Memory B cell (primary cell): ENCODE measurements at regions not wholly inside any gene's neighbourhood (a gene's known extent, or its start where the extent isn't known, plus 50 kb on each side); places are given as distances from the start of the nearest gene placed in this dataset.

Source experiments
- ATAC-seq: fragments of 150-1000 bp; cut with Tn5 transposase; 2 replicates; pipeline ENCODE4 v1.10.0; 2021; ENCODE audit warnings: low read depth, mild to moderate bottlenecking, moderate library complexity
- DNase-seq, 2 donors: peaks; one replicate each; pipeline ENCODE4 v3.0.0; 2022; ENCODE audit warnings: low spot score in 2 of 2
- H3K27ac Mint-ChIP-seq: one replicate; pipeline ENCODE4 v1.8.0; 2022; ENCODE audit warnings: mild to moderate bottlenecking, moderate library complexity, mixed read lengths
- H3K27me3 Mint-ChIP-seq: one replicate; pipeline ENCODE4 v1.8.0; 2022; ENCODE audit warnings: mixed read lengths
- H3K36me3 Mint-ChIP-seq: one replicate; pipeline ENCODE4 v1.8.0; 2022; ENCODE audit warnings: mild to moderate bottlenecking, mixed read lengths
- H3K4me1 Mint-ChIP-seq: one replicate; pipeline ENCODE4 v1.8.0; 2022; ENCODE audit warnings: mixed read lengths
- H3K4me3 Mint-ChIP-seq: one replicate; pipeline ENCODE4 v1.8.0; 2022; ENCODE audit warnings: mild to moderate bottlenecking, moderate library complexity, mixed read lengths
- H3K9me3 Mint-ChIP-seq: one replicate; pipeline ENCODE4 v1.8.0; 2022; ENCODE audit warnings: mixed read lengths

DNA sequence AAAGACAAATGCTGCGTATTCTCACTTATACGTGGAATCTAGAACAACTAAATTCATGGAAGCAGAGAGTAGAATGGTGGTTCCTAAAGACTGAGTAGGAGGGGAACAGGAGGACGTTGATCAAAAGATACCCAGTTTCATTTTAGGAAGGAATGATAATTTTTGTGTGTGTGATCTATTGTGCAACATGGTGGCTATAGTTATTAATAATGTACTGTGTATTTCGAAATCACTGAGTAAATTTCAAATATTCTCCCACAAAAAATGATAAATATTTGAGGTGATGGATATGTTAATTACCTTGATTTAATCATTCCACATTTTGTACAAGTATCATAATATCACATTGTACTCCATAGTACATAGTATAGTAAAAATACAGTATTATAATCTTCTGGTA is 187.5 kb downstream of the MOXD1 start:
- Mint-ChIP-seq H3K27me3 (peaks cover 8% of the 10 kb centered on the region), H3K4me1 (no peaks in the 10 kb centered on the region), H3K36me3 (no peaks in the 10 kb centered on the region), H3K4me3 (no peak overlapping the region), H3K27ac (no peak overlapping the region), H3K9me3 (no peaks in the 10 kb centered on the region)
- no peak for DNase-seq
- no peak for ATAC-seq

GRCh38 chr6:132213191-132213590 is 188.1 kb downstream of the MOXD1 start:
- Mint-ChIP-seq H3K4me1 (no peaks in the 10 kb centered on the region), H3K9me3 (no peaks in the 10 kb centered on the region), H3K4me3 (no peak overlapping the region), H3K36me3 (no peaks in the 10 kb centered on the region), H3K27ac (no peak overlapping the region), H3K27me3 (peaks cover 8% of the 10 kb centered on the region)
- DNase-seq (no peak), ATAC-seq (no peak)

DNA sequence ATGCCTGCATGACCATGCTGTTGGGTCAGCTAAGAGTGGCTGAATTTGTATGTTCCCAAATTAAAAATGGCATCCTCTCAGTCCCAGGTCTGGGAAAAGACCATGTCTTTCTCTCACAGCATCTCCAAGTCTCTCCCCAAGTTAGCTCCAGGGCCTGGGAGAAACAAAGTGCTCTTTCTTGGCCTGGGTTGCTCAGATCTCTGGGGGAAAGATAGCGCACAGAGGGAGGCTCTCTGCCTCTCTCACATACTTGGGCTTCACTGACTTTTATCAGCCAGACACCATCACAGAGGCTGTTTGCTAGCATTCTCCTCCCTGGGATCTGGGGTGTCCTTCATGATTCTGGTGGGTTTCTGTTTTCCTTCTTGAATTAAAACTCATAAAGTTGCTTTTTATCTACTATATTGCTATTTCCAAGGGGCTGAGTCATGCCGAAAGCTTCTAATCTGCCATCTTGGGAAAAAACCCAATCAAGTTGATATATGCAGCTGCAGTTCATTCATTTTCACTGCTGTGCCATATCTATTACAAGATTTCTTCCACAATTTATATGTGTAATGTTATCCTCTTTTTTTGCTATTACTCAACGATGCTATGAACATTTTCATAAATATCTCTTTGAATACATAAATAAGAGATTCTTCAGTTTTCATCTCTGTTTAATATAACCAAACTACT is 190.2 kb downstream of the MOXD1 start:
- Mint-ChIP-seq H3K36me3 (no peaks in the 10 kb centered on the region), H3K9me3 (no peaks in the 10 kb centered on the region), H3K4me3 (no peak overlapping the region)

GRCh38 chr6:132209351-132209750 is 191.9 kb downstream of the MOXD1 start:
- no peak overlapping the region for H3K27ac Mint-ChIP-seq
- H3K4me3 Mint-ChIP-seq = no peak overlapping the region
- ATAC-seq (no peak), DNase-seq (no peak)
- H3K27me3 Mint-ChIP-seq = peaks cover 7% of the 10 kb centered on the region
- no peaks in the 10 kb centered on the region for H3K9me3 Mint-ChIP-seq
- no peaks in the 10 kb centered on the region for H3K36me3 Mint-ChIP-seq
- H3K4me1 Mint-ChIP-seq = no peaks in the 10 kb centered on the region

More for the DNA sequence above, 190.2 kb downstream of the MOXD1 start:
- Mint-ChIP-seq H3K4me1 (no peaks in the 10 kb centered on the region), H3K27me3 (peaks cover 8% of the 10 kb centered on the region), H3K27ac (no peak overlapping the region)
- DNase-seq (no peak), ATAC-seq (no peak)

DNA sequence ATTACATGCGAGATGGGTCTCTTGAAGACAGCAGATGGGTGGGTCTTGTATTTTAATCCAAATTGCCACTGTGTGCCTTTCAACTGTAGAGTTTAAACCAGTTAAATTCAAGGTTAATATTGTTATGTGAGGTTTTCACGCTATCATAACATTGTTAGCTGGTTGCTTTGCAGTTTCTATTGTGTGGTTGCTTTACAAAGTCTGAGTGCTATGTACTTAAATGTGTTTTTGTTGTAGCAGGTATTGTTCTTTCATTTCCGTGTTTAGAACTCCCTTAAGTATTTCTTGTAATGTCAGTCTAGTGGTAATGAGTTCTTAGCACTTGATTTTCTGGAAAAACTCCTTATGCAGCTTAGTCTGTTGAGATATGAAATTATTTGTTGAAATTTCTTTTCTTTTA is 193.3 kb downstream of the MOXD1 start:
- DNase-seq (no peak), ATAC-seq (no peak)
- no peaks in the 10 kb centered on the region for H3K4me1 Mint-ChIP-seq
- H3K4me3 Mint-ChIP-seq = no peak overlapping the region
- no peaks in the 10 kb centered on the region for H3K9me3 Mint-ChIP-seq
- no peak overlapping the region for H3K27ac Mint-ChIP-seq
- no peaks in the 10 kb centered on the region for H3K36me3 Mint-ChIP-seq
- H3K27me3 Mint-ChIP-seq = peaks cover 8% of the 10 kb centered on the region

DNA sequence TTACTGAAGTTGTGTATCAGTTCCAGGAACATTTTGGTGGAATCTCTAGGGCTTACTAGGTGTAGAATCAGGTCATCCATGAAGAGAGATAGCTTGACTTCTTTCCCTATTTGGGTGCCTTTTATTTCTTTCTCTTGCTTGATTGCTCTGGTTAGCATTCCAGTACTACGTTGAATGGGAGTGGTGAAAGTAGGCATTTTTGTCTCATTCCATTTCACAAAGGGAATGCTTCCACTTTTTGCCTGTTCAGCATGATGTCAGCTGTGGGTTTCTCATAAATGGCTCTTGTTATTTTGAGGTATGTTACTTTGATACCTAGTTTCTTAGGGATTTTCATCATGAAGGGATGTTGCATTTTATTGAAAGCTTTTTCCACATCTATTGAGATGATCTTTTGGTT is 195.3 kb downstream of the MOXD1 start:
- ATAC-seq (no peak), DNase-seq (no peak)
- no peaks in the 10 kb centered on the region for H3K4me1 Mint-ChIP-seq
- peaks cover 8% of the 10 kb centered on the region for H3K27me3 Mint-ChIP-seq
- no peaks in the 10 kb centered on the region for H3K9me3 Mint-ChIP-seq
- H3K4me3 Mint-ChIP-seq = no peak overlapping the region
- H3K27ac Mint-ChIP-seq = no peak overlapping the region
- no peaks in the 10 kb centered on the region for H3K36me3 Mint-ChIP-seq

DNA sequence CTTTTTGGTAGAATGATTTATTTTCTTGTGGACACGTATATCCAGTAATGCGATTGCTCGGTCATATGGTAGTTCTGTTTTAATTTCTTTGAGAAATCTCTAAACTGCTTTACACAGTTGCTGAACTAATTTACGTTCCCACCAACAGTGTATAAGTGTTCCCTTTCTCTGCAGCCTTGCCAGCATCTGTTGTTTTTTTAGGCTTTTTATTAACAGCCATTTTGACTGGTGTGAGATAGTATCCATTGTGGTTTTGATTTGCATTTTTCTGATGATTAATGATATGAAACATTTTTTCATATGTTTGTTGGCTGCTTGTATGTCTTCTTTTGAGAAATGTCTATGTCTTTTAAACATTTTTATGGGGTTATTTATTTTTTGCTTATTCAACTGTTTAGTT is 196.7 kb downstream of the MOXD1 start:
- Mint-ChIP-seq H3K36me3 (no peaks in the 10 kb centered on the region), H3K9me3 (no peaks in the 10 kb centered on the region), H3K4me1 (no peaks in the 10 kb centered on the region), H3K27ac (no peak overlapping the region), H3K27me3 (peaks cover 4% of the 10 kb centered on the region), H3K4me3 (no peak overlapping the region)
- ATAC-seq = no peak
- no peak for DNase-seq

GRCh38 chr6:132202574-132202973 is 198.7 kb downstream of the MOXD1 start:
- Mint-ChIP-seq H3K4me3 (no peak overlapping the region), H3K27me3 (peaks cover 2% of the 10 kb centered on the region), H3K9me3 (no peaks in the 10 kb centered on the region), H3K27ac (no peak overlapping the region), H3K36me3 (no peaks in the 10 kb centered on the region), H3K4me1 (no peaks in the 10 kb centered on the region)
- ATAC-seq (no peak), DNase-seq (no peak)

- H3K4me1 Mint-ChIP-seq = no peaks in the 10 kb centered on the region
- no peak for DNase-seq
- no peak overlapping the region for H3K27ac Mint-ChIP-seq
- H3K9me3 Mint-ChIP-seq = no peaks in the 10 kb centered on the region
- peaks cover 3% of the 10 kb centered on the region for H3K27me3 Mint-ChIP-seq
- H3K36me3 Mint-ChIP-seq = no peaks in the 10 kb centered on the region
- H3K4me3 Mint-ChIP-seq = no peak overlapping the region
- ATAC-seq = no peak
Observed at GRCh38 chr6:132199343-132199742, 201.9 kb downstream of the MOXD1 start.

DNA sequence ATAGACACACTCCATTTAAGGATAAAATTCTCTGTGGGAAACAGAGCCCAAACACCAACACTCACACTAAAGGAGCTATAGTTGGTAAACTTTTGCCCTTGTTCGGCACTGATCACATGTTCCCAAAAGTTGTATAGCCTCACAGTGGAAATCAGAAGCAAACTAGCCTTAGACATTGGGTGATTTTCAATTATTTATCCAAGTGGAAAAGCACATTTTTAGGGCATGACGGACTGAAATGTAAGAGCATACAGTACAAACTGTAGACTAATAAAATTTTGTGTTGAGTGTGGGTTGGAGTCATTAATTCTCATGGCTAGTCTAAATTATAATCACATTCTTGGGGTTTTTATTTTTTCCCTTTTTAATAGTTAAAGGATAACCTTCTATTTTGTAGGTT is 202.4 kb downstream of the MOXD1 start:
- DNase-seq (no peak), ATAC-seq (no peak)
- H3K27ac Mint-ChIP-seq = no peak overlapping the region
- peaks cover 1% of the 10 kb centered on the region for H3K27me3 Mint-ChIP-seq
- H3K4me3 Mint-ChIP-seq = no peak overlapping the region
- H3K4me1 Mint-ChIP-seq = no peaks in the 10 kb centered on the region
- no peaks in the 10 kb centered on the region for H3K9me3 Mint-ChIP-seq
- no peaks in the 10 kb centered on the region for H3K36me3 Mint-ChIP-seq

- Mint-ChIP-seq H3K27ac (no peak overlapping the region), H3K27me3 (peaks cover 1% of the 10 kb centered on the region), H3K4me3 (no peak overlapping the region), H3K9me3 (no peaks in the 10 kb centered on the region), H3K4me1 (no peaks in the 10 kb centered on the region), H3K36me3 (no peaks in the 10 kb centered on the region)
- ATAC-seq (no peak), DNase-seq (no peak)
Observed at GRCh38 chr6:132198040-132198439, 203.2 kb downstream of the MOXD1 start.

DNA sequence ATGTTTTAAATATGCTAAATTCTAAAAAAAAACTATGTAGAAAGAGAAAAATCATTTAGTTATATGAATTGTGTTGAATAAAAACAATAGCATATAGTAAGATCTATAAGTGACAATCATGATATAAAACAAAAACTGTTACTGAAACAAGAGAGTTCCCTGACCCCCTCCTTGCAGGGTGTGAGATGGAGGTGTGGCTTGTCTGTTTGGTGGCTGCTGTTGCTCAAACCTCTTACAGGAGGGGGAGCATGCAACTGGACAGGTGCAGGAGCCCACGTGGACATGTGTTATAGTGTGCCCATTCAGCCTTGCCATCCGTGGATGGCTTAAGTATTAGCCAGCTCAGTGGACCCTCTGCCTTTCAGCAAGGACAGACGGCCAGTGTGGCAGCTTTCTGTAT is 206.7 kb downstream of the MOXD1 start:
- no peaks in the 10 kb centered on the region for H3K9me3 Mint-ChIP-seq
- H3K36me3 Mint-ChIP-seq = no peaks in the 10 kb centered on the region
- ATAC-seq (no peak), DNase-seq (no peak)
- no peaks in the 10 kb centered on the region for H3K4me1 Mint-ChIP-seq
- no peak overlapping the region for H3K27ac Mint-ChIP-seq
- H3K4me3 Mint-ChIP-seq = no peak overlapping the region
- peaks cover 1% of the 10 kb centered on the region for H3K27me3 Mint-ChIP-seq

DNA sequence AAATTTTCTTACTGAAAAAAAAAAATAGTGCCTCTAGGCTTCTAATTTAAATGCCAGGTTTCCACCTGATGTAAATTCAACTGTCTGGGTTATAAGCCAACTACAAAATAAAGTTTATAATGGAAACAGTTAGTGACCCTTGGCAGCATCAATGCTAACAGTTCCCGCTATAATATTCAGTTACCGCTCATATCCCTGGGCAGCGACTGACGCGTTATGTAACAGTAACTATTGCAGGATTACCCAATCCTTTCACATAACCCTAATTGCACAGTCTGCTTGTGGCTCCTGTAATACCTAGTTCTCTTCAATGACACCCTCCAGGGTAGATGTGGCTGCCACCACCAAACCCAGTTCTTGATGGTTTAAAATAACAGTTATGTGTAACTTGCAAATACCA is 208.6 kb downstream of the MOXD1 start:
- Mint-ChIP-seq H3K9me3 (no peaks in the 10 kb centered on the region), H3K27ac (no peak overlapping the region), H3K27me3 (peaks cover 1% of the 10 kb centered on the region), H3K4me1 (no peaks in the 10 kb centered on the region), H3K36me3 (no peaks in the 10 kb centered on the region), H3K4me3 (no peak overlapping the region)
- ATAC-seq (no peak), DNase-seq (no peak)

DNA sequence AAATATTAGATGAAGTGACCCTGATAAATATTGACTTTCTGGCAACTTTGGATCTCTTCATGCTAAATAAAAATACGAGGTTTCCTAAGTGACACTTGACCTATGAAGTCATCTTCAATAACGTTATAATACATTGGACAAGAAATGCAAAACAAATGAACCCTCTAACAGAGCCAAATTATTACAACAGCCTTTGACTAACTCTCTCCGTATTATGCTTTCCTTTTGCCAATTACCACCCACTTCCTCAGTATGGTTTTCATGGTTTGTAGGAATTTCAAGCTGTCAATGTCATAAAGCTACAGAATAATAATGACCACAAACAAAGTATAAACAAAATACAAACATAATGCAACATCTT is 210.5 kb downstream of the MOXD1 start:
- H3K4me1 Mint-ChIP-seq = no peaks in the 10 kb centered on the region
- ATAC-seq (no peak), DNase-seq (no peak)

GRCh38 chr6:132190097-132190814 is 211.0 kb downstream of the MOXD1 start:
- Mint-ChIP-seq H3K27ac (no peak overlapping the region), H3K4me3 (no peak overlapping the region), H3K4me1 (no peaks in the 10 kb centered on the region), H3K36me3 (no peaks in the 10 kb centered on the region), H3K9me3 (no peaks in the 10 kb centered on the region), H3K27me3 (peaks cover 1% of the 10 kb centered on the region)
- DNase-seq (no peak), ATAC-seq (no peak)

More for the DNA sequence above, 210.5 kb downstream of the MOXD1 start:
- no peaks in the 10 kb centered on the region for H3K36me3 Mint-ChIP-seq
- H3K27ac Mint-ChIP-seq = no peak overlapping the region
- H3K9me3 Mint-ChIP-seq = no peaks in the 10 kb centered on the region
- H3K4me3 Mint-ChIP-seq = no peak overlapping the region
- H3K27me3 Mint-ChIP-seq = peaks cover 1% of the 10 kb centered on the region
